Astrocyte (in vitro differentiated cells and primary cell): ENCODE measurements at regions not wholly inside any gene's neighbourhood (a gene's known extent, or its start where the extent isn't known, plus 50 kb on each side); places are given as distances from the start of the nearest gene placed in this dataset.

Experiments used
- DNase-seq: peaks from one replicate; pipeline ENCODE4 v3.0.0-alpha.2; 2010; ENCODE audit warnings: low read depth
- FAIRE-seq: peaks from 2 replicates; lab custom pipeline; 2011; peaks lifted over from hg19 to GRCh38; lab: Jason Lieb, UNC
- H2AFZ ChIP-seq: 2 replicates; pipeline ENCODE4 v1.6.0; 2012; ENCODE audit warnings: low read depth, low read length, inconsistent platforms
- H3K27ac ChIP-seq: 2 replicates; pipeline ENCODE4 v1.5.1; 2011; ENCODE audit warnings: low read depth, low read length, inconsistent platforms
- H3K27me3 ChIP-seq: 2 replicates; pipeline ENCODE4 v1.6.0; 2011; ENCODE audit warnings: low read length, inconsistent platforms; ENCODE audit not compliant: insufficient read depth
- H3K36me3 ChIP-seq: 2 replicates; pipeline ENCODE4 v1.5.1; 2011; ENCODE audit warnings: low read length, inconsistent platforms; ENCODE audit not compliant: insufficient read depth
- H3K4me1 ChIP-seq: 2 replicates; pipeline ENCODE4 v1.5.1; 2011; ENCODE audit warnings: low read length, inconsistent platforms; ENCODE audit not compliant: insufficient read depth
- H3K4me2 ChIP-seq: 2 replicates; pipeline ENCODE4 v1.6.0; 2012; ENCODE audit warnings: low read length, inconsistent platforms
- H3K4me3 ChIP-seq: 2 replicates; pipeline ENCODE4 v1.5.1; 2011; ENCODE audit warnings: low read depth, mild to moderate bottlenecking, low read length, inconsistent platforms; ENCODE audit not compliant: insufficient read depth
- H3K79me2 ChIP-seq: 2 replicates; pipeline ENCODE4 v1.6.0; 2012; ENCODE audit warnings: mild to moderate bottlenecking, low read length, inconsistent platforms; ENCODE audit not compliant: insufficient read depth
- H3K9ac ChIP-seq: 2 replicates; pipeline ENCODE4 v1.6.0; 2012; ENCODE audit warnings: mild to moderate bottlenecking, low read length, inconsistent platforms
- H3K9me3 ChIP-seq: 2 replicates; pipeline ENCODE4 v1.5.1; 2012; ENCODE audit warnings: low read depth, mild to moderate bottlenecking, low read length, inconsistent platforms; ENCODE audit not compliant: insufficient read depth
- H4K20me1 ChIP-seq: 2 replicates; pipeline ENCODE4 v1.6.0; 2012; ENCODE audit warnings: low read length, inconsistent platforms; ENCODE audit not compliant: insufficient read depth
- H3K27ac Mint-ChIP-seq: one replicate; pipeline ENCODE4 v1.8.0; 2021; ENCODE audit warnings: mild to moderate bottlenecking, mixed read lengths; ENCODE audit not compliant: unreplicated experiment
- H3K27me3 Mint-ChIP-seq: one replicate; pipeline ENCODE4 v1.8.0; 2021; ENCODE audit warnings: low read depth, mixed read lengths; ENCODE audit not compliant: unreplicated experiment
- H3K36me3 Mint-ChIP-seq: one replicate; pipeline ENCODE4 v1.8.0; 2021; ENCODE audit warnings: low read depth, mixed read lengths; ENCODE audit not compliant: unreplicated experiment
- H3K4me1 Mint-ChIP-seq: one replicate; pipeline ENCODE4 v1.8.0; 2021; ENCODE audit warnings: low read depth, mixed read lengths; ENCODE audit not compliant: unreplicated experiment
- H3K4me3 Mint-ChIP-seq: one replicate; pipeline ENCODE4 v1.8.0; 2021; ENCODE audit warnings: mild to moderate bottlenecking, moderate library complexity, mixed read lengths; ENCODE audit not compliant: unreplicated experiment
- H3K9me3 Mint-ChIP-seq: one replicate; pipeline ENCODE4 v1.8.0; 2021; ENCODE audit warnings: mild to moderate bottlenecking, mixed read lengths; ENCODE audit not compliant: unreplicated experiment
- EZH2 ChIP-seq: IDR thresholded peaks from 2 replicates; pipeline ENCODE4 v1.6.1; 2012; ENCODE audit warnings: mild to moderate bottlenecking, low read length, inconsistent platforms; ENCODE audit not compliant: insufficient read depth
- TF ChIP-seq, protein P1 (sequence below): IDR thresholded peaks from 2 replicates; pipeline ENCODE4 v1.5.1; 2011; ENCODE audit warnings: low read depth, mild to moderate bottlenecking, inconsistent platforms, low read length, moderate library complexity; ENCODE audit not compliant: insufficient read depth

DNA sequence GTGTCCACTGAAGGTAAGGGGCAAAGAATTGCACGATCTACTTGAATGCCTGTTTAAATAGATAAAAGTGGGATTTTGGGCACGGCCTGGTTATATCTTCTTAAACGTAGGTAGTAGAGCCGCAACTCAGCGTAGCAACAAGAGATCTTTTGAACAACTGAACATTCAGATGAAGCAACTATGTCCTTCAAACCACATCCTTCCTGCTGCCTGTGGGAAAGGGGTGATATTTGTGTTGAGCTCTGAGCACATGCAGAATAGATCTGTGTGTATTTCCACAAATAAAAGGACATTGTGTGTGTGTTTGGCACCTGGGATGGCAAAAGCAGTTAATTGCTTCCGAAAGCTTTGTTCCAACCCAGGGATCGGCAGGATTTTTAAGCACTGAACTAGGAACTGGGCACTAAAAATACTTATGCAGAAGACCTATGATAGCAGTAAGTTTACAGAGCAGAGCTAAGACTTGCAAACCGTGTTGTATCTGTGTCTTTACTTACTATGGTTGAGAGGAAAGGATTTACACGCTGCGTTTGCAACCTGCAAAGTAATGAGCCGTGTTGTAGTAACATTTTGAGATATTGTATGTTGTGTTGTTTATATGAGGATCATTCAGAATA lies 333.4 kb downstream of the CHRM3 start:
- Histone ChIP-seq H3K79me2 (no peaks in the 10 kb centered on the region), H3K4me3 (no peak overlapping the region), H3K27me3 (peaks cover 7% of the 10 kb centered on the region), H3K4me1 (no peaks in the 10 kb centered on the region), H3K9me3 (no peaks in the 10 kb centered on the region), H3K36me3 (no peaks in the 10 kb centered on the region), H2AFZ (no peak overlapping the region), H3K4me2 (no peak overlapping the region), H4K20me1 (no peaks in the 10 kb centered on the region), H3K27ac (no peak overlapping the region), H3K9ac (no peak overlapping the region)
- Mint-ChIP-seq H3K27ac (peak overlapping the region; percentile 42), H3K4me3 (no peak overlapping the region), H3K36me3 (no peaks in the 10 kb centered on the region), H3K9me3 (no peaks in the 10 kb centered on the region), H3K27me3 (no peaks in the 10 kb centered on the region), H3K4me1 (peaks cover 16% of the 10 kb centered on the region)
- DNase-seq = no peak
- FAIRE-seq = no peak
- TF ChIP-seq EZH2 = no peak
- TF ChIP-seq, protein P1, sequence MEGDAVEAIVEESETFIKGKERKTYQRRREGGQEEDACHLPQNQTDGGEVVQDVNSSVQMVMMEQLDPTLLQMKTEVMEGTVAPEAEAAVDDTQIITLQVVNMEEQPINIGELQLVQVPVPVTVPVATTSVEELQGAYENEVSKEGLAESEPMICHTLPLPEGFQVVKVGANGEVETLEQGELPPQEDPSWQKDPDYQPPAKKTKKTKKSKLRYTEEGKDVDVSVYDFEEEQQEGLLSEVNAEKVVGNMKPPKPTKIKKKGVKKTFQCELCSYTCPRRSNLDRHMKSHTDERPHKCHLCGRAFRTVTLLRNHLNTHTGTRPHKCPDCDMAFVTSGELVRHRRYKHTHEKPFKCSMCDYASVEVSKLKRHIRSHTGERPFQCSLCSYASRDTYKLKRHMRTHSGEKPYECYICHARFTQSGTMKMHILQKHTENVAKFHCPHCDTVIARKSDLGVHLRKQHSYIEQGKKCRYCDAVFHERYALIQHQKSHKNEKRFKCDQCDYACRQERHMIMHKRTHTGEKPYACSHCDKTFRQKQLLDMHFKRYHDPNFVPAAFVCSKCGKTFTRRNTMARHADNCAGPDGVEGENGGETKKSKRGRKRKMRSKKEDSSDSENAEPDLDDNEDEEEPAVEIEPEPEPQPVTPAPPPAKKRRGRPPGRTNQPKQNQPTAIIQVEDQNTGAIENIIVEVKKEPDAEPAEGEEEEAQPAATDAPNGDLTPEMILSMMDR = no peak

DNA sequence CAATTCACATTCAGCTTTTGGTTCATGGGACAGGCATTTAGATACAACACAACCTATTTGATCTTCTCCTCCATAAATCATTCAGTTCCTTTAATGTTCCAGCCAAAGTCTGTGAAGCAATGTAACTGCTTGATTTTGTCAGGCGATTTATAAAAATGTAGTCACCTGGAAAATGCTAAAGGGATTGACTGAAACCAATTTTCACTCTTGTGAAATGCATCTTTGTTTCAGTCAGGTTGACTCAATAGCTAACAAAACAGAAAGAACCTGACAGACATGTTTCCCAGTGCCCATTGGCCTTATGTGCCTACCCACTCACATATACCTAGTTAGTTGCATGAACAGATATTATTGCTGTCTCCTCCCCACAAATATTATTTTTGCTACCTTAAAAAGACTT lies 335.7 kb downstream of the CHRM3 start:
- Mint-ChIP-seq H3K4me3 (no peak overlapping the region), H3K4me1 (peaks cover 16% of the 10 kb centered on the region), H3K27me3 (no peaks in the 10 kb centered on the region), H3K27ac (no peak overlapping the region), H3K9me3 (no peaks in the 10 kb centered on the region), H3K36me3 (no peaks in the 10 kb centered on the region)
- Histone ChIP-seq H4K20me1 (no peaks in the 10 kb centered on the region), H3K9ac (no peak overlapping the region), H3K4me2 (no peak overlapping the region), H3K27ac (no peak overlapping the region), H2AFZ (no peak overlapping the region), H3K79me2 (no peaks in the 10 kb centered on the region), H3K27me3 (peaks cover 7% of the 10 kb centered on the region), H3K36me3 (no peaks in the 10 kb centered on the region), H3K9me3 (no peaks in the 10 kb centered on the region), H3K4me3 (no peak overlapping the region), H3K4me1 (no peaks in the 10 kb centered on the region)
- FAIRE-seq (no peak), DNase-seq (no peak)
- TF ChIP-seq EZH2 = no peak
- TF ChIP-seq, protein P1 = no peak

DNA sequence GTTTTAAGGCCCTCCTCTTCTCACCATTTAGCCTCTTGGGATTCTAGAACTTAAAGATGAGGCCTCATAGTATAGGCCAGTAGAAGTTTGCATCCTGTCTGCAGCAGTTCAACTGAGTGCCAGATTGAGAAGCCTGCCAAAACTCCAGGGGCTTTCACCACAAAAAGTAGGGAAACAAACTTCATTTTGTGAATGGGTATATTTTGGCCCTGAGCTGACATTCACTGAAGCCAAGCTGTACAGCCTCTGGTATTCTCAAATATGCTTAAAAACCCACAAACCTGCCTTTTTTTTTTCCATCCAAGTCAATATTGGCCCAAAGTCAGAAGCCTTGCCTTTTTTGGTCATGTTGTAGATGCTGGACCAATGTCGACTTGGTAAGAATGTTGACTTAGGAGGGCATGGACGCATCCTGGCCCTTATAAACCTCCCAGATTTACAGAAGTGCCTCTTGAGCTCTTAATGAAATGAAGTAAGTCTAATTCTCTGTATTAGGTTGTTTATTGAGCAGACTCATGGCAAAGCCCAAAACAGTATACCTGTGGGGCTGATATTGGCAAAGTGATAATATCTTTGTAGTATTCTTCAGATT lies 337.5 kb downstream of the CHRM3 start:
- no peaks in the 10 kb centered on the region for H3K36me3 Mint-ChIP-seq
- H3K9me3 Mint-ChIP-seq = no peaks in the 10 kb centered on the region
- no peaks in the 10 kb centered on the region for H3K27me3 Mint-ChIP-seq
- H3K4me3 Mint-ChIP-seq = no peak overlapping the region
- Histone ChIP-seq H2AFZ (no peak overlapping the region), H4K20me1 (no peaks in the 10 kb centered on the region), H3K27me3 (peaks cover 9% of the 10 kb centered on the region), H3K4me1 (no peaks in the 10 kb centered on the region), H3K4me3 (no peak overlapping the region), H3K36me3 (no peaks in the 10 kb centered on the region), H3K79me2 (no peaks in the 10 kb centered on the region), H3K9me3 (no peaks in the 10 kb centered on the region), H3K27ac (no peak overlapping the region), H3K9ac (no peak overlapping the region), H3K4me2 (no peak overlapping the region)
- TF ChIP-seq EZH2 = no peak
- TF ChIP-seq, protein P1 = no peak
- DNase-seq (peak; percentile 20), FAIRE-seq (no peak)
- H3K4me1 Mint-ChIP-seq = peaks cover 11% of the 10 kb centered on the region
- H3K27ac Mint-ChIP-seq = no peak overlapping the region
